Endothelial cell of umbilical vein (primary cell): ENCODE measurements at regions not wholly inside any gene's neighbourhood (a gene's known extent, or its start where the extent isn't known, plus 50 kb on each side); places are given as distances from the start of the nearest gene placed in this dataset.

ENCODE experiments used
- BruUV-seq: library from RNA; stranded (reverse); fragments of 400-500 nt; replicated peaks from 2 replicates; lab custom pipeline; 2021; lab: Mats Ljungman, UMichigan
- CTCF ChIA-PET: fragments of 300-600, 350-600 bp; sonication (Branson Sonifier 250); formaldehyde crosslinking; loops from one replicate; lab custom pipeline; 2021; ENCODE audit warnings: antibody characterized with exemption, inconsistent platforms; lab: Charles Lee
- POLR2A ChIA-PET: fragments of 300-600, 350-600 bp; sonication (Branson Sonifier 250); formaldehyde crosslinking; loops from one replicate; lab custom pipeline; 2021; ENCODE audit warnings: antibody characterized with exemption, inconsistent platforms; lab: Charles Lee
- DNase-seq: peaks from one replicate; pipeline ENCODE4 v3.0.0-alpha.2; 2011; ENCODE audit warnings: low read depth, low spot score
- FAIRE-seq: peaks from 2 replicates; lab custom pipeline; 2011; peaks lifted over from hg19 to GRCh38; lab: Jason Lieb, UNC
- H2AFZ ChIP-seq: 2 replicates; pipeline ENCODE4 v1.6.0; 2012; ENCODE audit warnings: low read depth, low read length, control low read depth, inconsistent platforms
- H3K27ac ChIP-seq: 2 replicates; pipeline ENCODE4 v1.5.1; 2011; ENCODE audit warnings: low read depth, mild to moderate bottlenecking, control low read depth, low read length, moderate library complexity; ENCODE audit not compliant: insufficient read depth
- H3K27me3 ChIP-seq, 2 experiments: 2 replicates each; pipeline versions ENCODE4 v1.6.0 to v1.6.1; 2011; ENCODE audit warnings: low read length in 2 of 2, mixed read lengths in 1 of 2; ENCODE audit not compliant: control insufficient read depth in 2 of 2, insufficient read depth in 2 of 2
- H3K36me3 ChIP-seq, 2 experiments: 2 replicates in 1 of 2; 3 replicates in 1 of 2; pipeline ENCODE4 v1.5.1; 2011; ENCODE audit warnings: low read length in 2 of 2, mild to moderate bottlenecking in 1 of 2, moderate library complexity in 1 of 2; ENCODE audit not compliant: control insufficient read depth in 2 of 2, insufficient read depth in 2 of 2; ENCODE audit errors: extremely low read depth in 1 of 2
- H3K4me1 ChIP-seq: 3 replicates; pipeline ENCODE4 v1.5.1; 2011; ENCODE audit warnings: mild to moderate bottlenecking, low read length; ENCODE audit not compliant: control insufficient read depth, insufficient read depth; ENCODE audit errors: extremely low read depth
- H3K4me2 ChIP-seq: 2 replicates; pipeline ENCODE4 v1.6.1; 2011; ENCODE audit warnings: low read length, control low read depth, mixed read lengths; ENCODE audit not compliant: insufficient read depth
- H3K4me3 ChIP-seq, 3 experiments: fragments of 200-600 bp in 1 of 3; sonication (generic), shearing (Covaris generic) in 1 of 3; replicated peaks in 1 of 3; 2 replicates each; pipeline ENCODE4 v1.5.1; 2011 to 2016; ENCODE audit warnings: control low read depth in 3 of 3, low read length in 3 of 3, mild to moderate bottlenecking in 2 of 3, inconsistent platforms in 1 of 3, low read depth in 1 of 3, moderate library complexity in 1 of 3; ENCODE audit not compliant: insufficient read depth in 1 of 3
- H3K79me2 ChIP-seq: 2 replicates; pipeline ENCODE4 v1.6.0; 2012; ENCODE audit warnings: low read length, inconsistent platforms; ENCODE audit not compliant: control insufficient read depth, insufficient read depth
- H3K9ac ChIP-seq: replicated peaks from 2 replicates; pipeline ENCODE3; 2011; ENCODE audit warnings: low read length, control low read depth; ENCODE audit not compliant: insufficient read depth; ENCODE audit errors: extremely low read depth
- H3K9me1 ChIP-seq: replicated peaks from 3 replicates; pipeline ENCODE4 v1.6.0; 2011; ENCODE audit warnings: mild to moderate bottlenecking, low read length; ENCODE audit not compliant: control insufficient read depth, insufficient read depth; ENCODE audit errors: extremely low read depth
- H3K9me3 ChIP-seq: replicated peaks from 2 replicates; pipeline ENCODE4 v1.5.1; 2012; ENCODE audit warnings: low read length, inconsistent platforms; ENCODE audit not compliant: control insufficient read depth, insufficient read depth
- H4K20me1 ChIP-seq: replicated peaks from 2 replicates; pipeline ENCODE3; 2011; ENCODE audit warnings: mild to moderate bottlenecking, low read length; ENCODE audit not compliant: control insufficient read depth, insufficient read depth; ENCODE audit errors: extremely low read depth
- CTCF ChIP-seq, 2 donors: IDR thresholded peaks; 1 replicate in 1 of 2; 2 replicates in 1 of 2; pipeline ENCODE4 v1.5.1; 2011; ENCODE audit warnings: low read length in 2 of 2, mild to moderate bottlenecking in 2 of 2, moderate library complexity in 2 of 2, control low read depth in 1 of 2, inconsistent platforms in 1 of 2, low read depth in 1 of 2; ENCODE audit not compliant: insufficient read depth in 1 of 2; ENCODE audit errors: extremely low read depth in 1 of 2
- FOS ChIP-seq: IDR thresholded peaks from 2 replicates; pipeline ENCODE4 v1.6.1; 2011; ENCODE audit warnings: mild to moderate bottlenecking, low read length, moderate library complexity, borderline replicate concordance; ENCODE audit not compliant: insufficient read depth
- GATA2 ChIP-seq: IDR thresholded peaks from 2 replicates; pipeline ENCODE4 v1.7.0; 2011; ENCODE audit warnings: low read depth, mild to moderate bottlenecking, moderate library complexity, mixed read lengths, low read length; ENCODE audit not compliant: insufficient read length, insufficient read depth
- JUN ChIP-seq: IDR thresholded peaks from 2 replicates; pipeline ENCODE4 v1.6.1; 2011; ENCODE audit warnings: borderline replicate concordance, low read depth; ENCODE audit not compliant: insufficient read length, insufficient read depth
- MAX ChIP-seq: IDR thresholded peaks from 2 replicates; pipeline ENCODE4 v1.6.1; 2011; ENCODE audit not compliant: insufficient read depth, insufficient read length
- MYC ChIP-seq: IDR thresholded peaks from one replicate; pipeline ENCODE4 v1.6.1; 2011; ENCODE audit warnings: mild to moderate bottlenecking, low read depth, low read length
- POLR2A ChIP-seq: IDR thresholded peaks from 2 replicates; pipeline ENCODE4 v1.6.1; 2012; ENCODE audit warnings: low read depth, mild to moderate bottlenecking, control low read depth, low read length
- POLR2AphosphoS5 ChIP-seq: IDR thresholded peaks from 2 replicates; pipeline ENCODE4 v1.6.1; 2012; ENCODE audit warnings: low read depth, mild to moderate bottlenecking, control low read depth, low read length, moderate library complexity; ENCODE audit not compliant: insufficient read depth
- dilution Hi-C: fragments of 300-500 bp; cut with MboI; formaldehyde crosslinking; loops from one replicate; pipeline ENCODE4 v1.15.0; 2019; ENCODE audit warnings: low sequenced_read_pairs; ENCODE audit not compliant: extremely low pct_ligation_motif_present
- intact Hi-C: fragments of 100-400 bp; cut with micrococcal nuclease; formaldehyde crosslinking; loops from one replicate; pipeline ENCODE4 v1.10.0; 2022

GRCh38 chr3:75237053-75237452 is 427.1 kb upstream of the FRG2C start:
- ChIA-PET CTCF (no interaction called here), POLR2A (no interaction called here)
- no peaks in the 10 kb centered on the region for H4K20me1 ChIP-seq
- H3K27ac ChIP-seq = no peak overlapping the region
- no peak overlapping the region for H3K4me3 ChIP-seq
- BruUV-seq = no TSS peak
- no peaks in the 10 kb centered on the region for H3K4me1 ChIP-seq
- no peaks in the 10 kb centered on the region for H3K27me3 ChIP-seq
- dilution Hi-C loops = no loop called here
- intact Hi-C loops = no loop called here
- H3K9ac ChIP-seq = no peak overlapping the region
- no peak overlapping the region for H2AFZ ChIP-seq
- no peaks in the 10 kb centered on the region for H3K36me3 ChIP-seq
- no peaks in the 10 kb centered on the region for H3K9me3 ChIP-seq
- TF ChIP-seq POLR2A (no peak), MYC (no peak), POLR2AphosphoS5 (no peak), FOS (no peak), CTCF (IDR thresholded peaks at IDR 0.05; ENCODE audit: extremely low read depth in 1 of 2, insufficient read depth in 1 of 2, low read depth in 1 of 2, low read length in 2 of 2) (no peak), JUN (no peak), GATA2 (no peak), MAX (no peak)
- no peaks in the 10 kb centered on the region for H3K9me1 ChIP-seq
- DNase-seq = no peak
- H3K4me2 ChIP-seq = no peak overlapping the region
- FAIRE-seq = no peak
- H3K79me2 ChIP-seq = no peaks in the 10 kb centered on the region
